SK-N-MC (cell line): ENCODE measurements at regions not wholly inside any gene's neighbourhood (a gene's known extent, or its start where the extent isn't known, plus 50 kb on each side); places are given as distances from the start of the nearest gene placed in this dataset.

ENCODE experiments used
- DNase-seq: peaks from one replicate; pipeline ENCODE4 v3.0.0-alpha.2; 2011; ENCODE audit warnings: low read depth, low spot score
- H3K27ac ChIP-seq: fragments of 200-600 bp; sonication (generic); 2 replicates; pipeline ENCODE4 v1.5.1; 2016; ENCODE audit warnings: mixed run types
- H3K36me3 ChIP-seq: fragments of 200-600 bp; sonication (generic); 2 replicates; pipeline ENCODE4 v1.6.1; 2017; ENCODE audit warnings: antibody characterized with exemption, low read length, mixed read lengths; ENCODE audit not compliant: insufficient read depth
- H3K4me3 ChIP-seq: fragments of 200-600 bp; sonication (generic); 2 replicates; pipeline ENCODE4 v1.5.1; 2016
- H3K9ac ChIP-seq: fragments of 200-600 bp; sonication (generic); 2 replicates; pipeline ENCODE4 v1.8.0; 2017; ENCODE audit warnings: mixed run types, mixed read lengths; ENCODE audit not compliant: insufficient read length
- H3K9me3 ChIP-seq: fragments of 200-600 bp; sonication (generic); 2 replicates; pipeline ENCODE4 v1.6.1; 2017; ENCODE audit warnings: low read depth, mild to moderate bottlenecking, antibody characterized with exemption, low read length, moderate library complexity, mixed read lengths
- EZH2 ChIP-seq: fragments of 200-600 bp; sonication (generic); IDR thresholded peaks from one replicate; pipeline ENCODE4 v1.6.1; 2017; ENCODE audit warnings: antibody characterized with exemption
- FOXP2 ChIP-seq: optimal IDR thresholded peaks from 2 replicates; pipeline ENCODE3; 2011; ENCODE audit warnings: mild to moderate bottlenecking, moderate library complexity; ENCODE audit not compliant: insufficient read depth; ENCODE audit errors: extremely low read length, control extremely low read depth
- POLR2AphosphoS5 ChIP-seq: IDR thresholded peaks from 2 replicates; pipeline ENCODE4 v1.6.1; 2012; ENCODE audit warnings: mild to moderate bottlenecking, low read depth, low read length, borderline replicate concordance

DNA sequence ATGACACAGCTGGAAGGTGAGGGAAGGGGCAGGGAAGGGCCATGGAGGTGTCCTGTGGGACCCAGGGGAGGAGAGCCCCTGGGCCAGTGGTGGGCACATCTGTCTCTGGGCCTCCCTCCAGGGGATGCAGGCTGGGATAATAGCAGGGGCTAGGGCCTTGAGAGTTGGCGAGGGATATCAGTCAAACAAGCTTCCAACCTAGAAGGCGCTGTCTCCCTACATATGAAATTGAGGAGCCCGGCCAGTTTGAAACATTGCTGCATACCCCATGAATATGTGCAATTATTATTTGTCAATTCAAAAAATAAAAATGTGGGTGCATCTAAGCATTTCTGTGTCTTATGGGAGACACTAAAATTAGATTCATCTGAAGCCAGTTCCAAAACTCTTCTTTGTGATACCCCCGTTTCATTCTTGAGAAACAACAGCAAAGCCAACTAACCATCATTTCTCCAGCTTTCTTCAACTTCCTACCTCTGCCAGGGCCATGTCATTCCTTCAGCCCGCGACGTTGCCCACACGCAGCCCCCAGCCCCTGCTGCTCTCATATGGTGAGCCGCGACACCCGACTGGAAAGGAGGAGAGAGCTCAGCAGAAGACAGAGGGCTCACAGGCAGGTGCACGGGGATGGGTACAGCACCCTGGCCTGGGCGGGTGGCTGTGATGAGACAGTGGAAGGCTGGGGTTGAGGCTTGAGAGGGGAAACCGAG lies 418.7 kb downstream of the GLRX3 start:
- TF ChIP-seq FOXP2 (no peak), POLR2AphosphoS5 (no peak), EZH2 (no peak)
- no peak for DNase-seq
- H3K36me3 ChIP-seq = no peaks in the 10 kb centered on the region
- H3K9me3 ChIP-seq = no peaks in the 10 kb centered on the region
- H3K27ac ChIP-seq = no peak overlapping the region
- H3K9ac ChIP-seq = no peak overlapping the region
- no peak overlapping the region for H3K4me3 ChIP-seq

DNA sequence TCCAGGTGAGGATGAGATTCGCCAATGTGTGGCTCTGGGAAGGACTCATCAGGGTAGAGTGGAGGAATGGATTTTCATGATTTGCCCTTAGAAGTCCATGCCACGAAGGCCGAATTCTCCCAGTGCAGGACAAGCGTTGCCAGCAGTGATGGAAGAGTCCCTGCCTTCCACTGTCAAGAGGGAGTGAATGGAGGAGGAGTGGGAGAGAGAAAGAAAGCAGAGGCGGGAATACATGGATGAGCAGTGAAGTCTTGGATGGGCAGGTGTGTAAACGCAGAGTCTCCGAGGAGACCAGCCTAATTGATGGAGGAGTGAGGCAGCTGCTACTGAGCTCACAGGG lies 419.2 kb downstream of the GLRX3 start:
- no peak overlapping the region for H3K4me3 ChIP-seq
- no peak for DNase-seq
- H3K36me3 ChIP-seq = no peaks in the 10 kb centered on the region
- H3K9ac ChIP-seq = no peak overlapping the region
- H3K27ac ChIP-seq = no peak overlapping the region
- TF ChIP-seq EZH2 (no peak), POLR2AphosphoS5 (no peak), FOXP2 (no peak)
- H3K9me3 ChIP-seq = no peaks in the 10 kb centered on the region

DNA sequence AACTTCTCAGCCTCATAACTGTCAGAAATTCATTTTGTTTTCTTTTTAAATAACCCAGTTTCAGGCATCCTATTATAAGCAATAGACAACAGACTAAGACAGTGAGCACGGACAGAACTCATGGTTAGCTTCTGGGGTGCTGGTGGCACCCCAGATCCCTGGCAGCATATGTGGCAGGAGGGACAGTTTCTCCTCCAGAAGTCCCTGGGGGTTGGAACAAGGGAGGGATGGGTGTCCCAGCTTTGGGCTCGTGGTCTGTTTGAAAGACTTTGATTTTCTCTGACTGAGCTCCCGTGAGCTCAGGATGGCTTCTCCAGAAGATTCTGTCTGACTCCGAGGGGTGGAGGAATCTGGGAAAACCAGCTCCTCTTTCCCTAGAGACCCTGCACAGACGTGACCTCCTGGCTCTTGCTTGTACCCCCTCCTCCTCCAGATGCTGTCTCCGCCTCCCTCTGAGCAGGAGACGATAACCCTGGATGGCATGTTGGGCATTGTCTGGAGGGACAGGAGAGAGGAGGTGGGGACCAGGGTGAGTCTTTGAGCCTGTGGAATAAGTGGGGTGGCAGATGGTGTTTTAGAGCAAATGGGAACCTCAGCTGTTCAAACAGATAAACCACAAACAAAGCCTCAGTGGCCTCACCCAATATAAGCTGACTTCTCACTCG lies 421.1 kb downstream of the GLRX3 start:
- H3K9ac ChIP-seq = no peak overlapping the region
- TF ChIP-seq FOXP2 (no peak), EZH2 (no peak), POLR2AphosphoS5 (no peak)
- DNase-seq = no peak

DNA sequence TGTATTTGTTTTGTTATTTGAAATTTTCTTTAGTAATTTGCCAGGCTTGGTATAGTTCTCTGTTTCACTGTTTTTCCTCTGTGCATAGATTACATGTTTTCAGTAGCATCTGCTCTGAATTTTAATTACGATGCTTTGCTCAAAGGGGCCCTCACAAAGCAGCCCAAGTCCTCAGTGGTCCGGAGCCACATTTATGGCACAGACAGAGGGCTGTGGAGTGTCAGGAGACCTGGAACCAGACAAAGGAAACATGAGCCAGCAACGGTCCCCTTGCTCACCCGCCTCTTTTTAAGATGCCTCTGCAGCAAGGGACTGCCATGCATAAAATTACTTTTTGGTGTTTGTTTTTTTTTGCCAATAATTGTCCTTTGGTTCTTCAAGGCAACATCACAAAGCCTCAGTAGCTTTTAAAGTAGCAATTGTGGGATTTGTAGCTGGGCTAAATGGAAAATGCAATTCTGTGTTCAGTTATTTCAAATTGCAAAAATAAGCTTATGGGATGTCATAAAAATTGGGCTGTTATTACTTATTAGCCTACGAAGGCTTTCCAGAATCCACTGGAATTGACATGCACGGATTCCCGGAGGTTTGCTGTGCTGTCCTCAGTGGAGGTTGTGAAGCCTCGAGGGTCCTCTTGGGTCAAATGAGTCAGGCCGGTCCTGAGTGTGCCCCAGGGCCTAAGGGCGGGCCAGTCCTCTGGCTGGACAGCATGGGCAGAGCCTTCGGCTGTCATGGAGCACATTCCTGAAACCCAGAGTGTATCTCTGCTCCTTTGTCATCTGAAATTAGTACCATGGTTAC lies 422.8 kb downstream of the GLRX3 start:
- DNase-seq = no peak
- Histone ChIP-seq H3K36me3 (no peaks in the 10 kb centered on the region), H3K4me3 (no peak overlapping the region), H3K9ac (no peak overlapping the region), H3K27ac (no peak overlapping the region), H3K9me3 (no peaks in the 10 kb centered on the region)
- no peak for TF ChIP-seq FOXP2
- TF ChIP-seq EZH2 = no peak
- TF ChIP-seq POLR2AphosphoS5 = no peak

More for the DNA sequence above, 421.1 kb downstream of the GLRX3 start:
- H3K27ac ChIP-seq = no peak overlapping the region
- H3K36me3 ChIP-seq = no peaks in the 10 kb centered on the region
- no peak overlapping the region for H3K4me3 ChIP-seq
- no peaks in the 10 kb centered on the region for H3K9me3 ChIP-seq

DNA sequence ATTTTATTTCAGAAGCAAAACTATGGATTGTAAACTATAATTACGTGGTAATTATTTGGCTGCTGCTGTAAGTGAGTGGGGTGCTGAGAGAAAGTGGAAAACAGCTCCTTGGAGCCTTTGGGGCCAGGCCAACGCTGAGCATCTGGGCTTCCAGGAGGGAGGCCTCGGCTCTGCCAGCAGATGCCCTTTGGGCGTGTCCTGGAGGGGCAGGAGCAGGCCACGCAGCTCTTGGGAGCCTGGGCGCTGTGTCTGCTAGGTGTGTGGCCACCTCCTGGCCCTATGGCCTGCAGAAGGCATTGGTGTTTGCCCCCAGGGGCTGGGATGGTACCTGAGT lies 423.3 kb downstream of the GLRX3 start:
- no peak for TF ChIP-seq EZH2
- TF ChIP-seq POLR2AphosphoS5 = no peak
- no peak for TF ChIP-seq FOXP2
- H3K36me3 ChIP-seq = no peaks in the 10 kb centered on the region
- no peaks in the 10 kb centered on the region for H3K9me3 ChIP-seq
- no peak overlapping the region for H3K9ac ChIP-seq
- H3K4me3 ChIP-seq = no peak overlapping the region
- H3K27ac ChIP-seq = no peak overlapping the region
- no peak for DNase-seq

DNA sequence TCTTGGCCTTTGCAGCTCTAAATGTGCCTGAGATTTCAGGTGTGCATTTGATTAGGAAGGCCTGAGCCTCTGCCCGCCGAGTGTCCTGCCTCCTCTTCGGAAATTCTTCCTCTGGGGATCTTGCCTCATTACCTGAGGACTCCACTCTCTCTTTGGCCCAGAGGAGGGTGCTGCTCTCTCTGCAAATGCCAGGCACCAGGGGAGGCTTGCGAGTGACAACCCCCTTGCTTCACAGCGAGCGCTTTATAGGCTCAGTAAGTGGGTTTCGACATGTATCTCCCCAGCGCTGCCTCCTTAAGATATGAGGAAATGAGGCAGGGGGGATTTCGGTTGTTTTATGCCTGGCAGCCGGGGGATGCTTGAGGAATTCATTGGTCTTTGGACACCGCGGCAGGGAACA lies 423.9 kb downstream of the GLRX3 start:
- no peak overlapping the region for H3K4me3 ChIP-seq
- H3K9me3 ChIP-seq = no peaks in the 10 kb centered on the region
- TF ChIP-seq EZH2 (no peak), FOXP2 (no peak), POLR2AphosphoS5 (no peak)
- no peak overlapping the region for H3K27ac ChIP-seq
- no peak overlapping the region for H3K9ac ChIP-seq
- DNase-seq = no peak
- H3K36me3 ChIP-seq = no peaks in the 10 kb centered on the region

DNA sequence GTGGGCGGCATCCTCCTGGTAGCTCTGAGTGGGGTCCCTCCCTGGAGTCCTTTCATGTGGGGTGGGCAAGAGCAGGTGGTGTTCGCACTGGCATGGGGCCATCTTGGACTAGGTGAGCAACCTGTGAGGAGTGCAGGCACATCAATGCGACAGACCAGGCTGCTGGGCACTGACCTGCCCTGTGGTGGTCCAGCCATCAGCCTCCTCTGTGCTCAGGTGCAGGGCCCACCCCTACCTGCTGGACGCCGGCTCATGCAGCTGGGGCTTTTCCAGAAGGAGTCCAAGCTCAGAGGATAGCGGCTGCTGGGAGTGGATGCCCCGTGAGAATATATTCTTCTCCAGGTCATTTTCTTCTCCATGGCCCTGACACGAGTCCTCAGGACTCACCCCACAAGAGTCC lies 424.4 kb downstream of the GLRX3 start:
- H3K9me3 ChIP-seq = no peaks in the 10 kb centered on the region
- no peak overlapping the region for H3K9ac ChIP-seq
- no peaks in the 10 kb centered on the region for H3K36me3 ChIP-seq
- no peak overlapping the region for H3K4me3 ChIP-seq
- DNase-seq = no peak
- TF ChIP-seq EZH2 = no peak
- TF ChIP-seq POLR2AphosphoS5 = no peak
- TF ChIP-seq FOXP2 = no peak
- no peak overlapping the region for H3K27ac ChIP-seq

DNA sequence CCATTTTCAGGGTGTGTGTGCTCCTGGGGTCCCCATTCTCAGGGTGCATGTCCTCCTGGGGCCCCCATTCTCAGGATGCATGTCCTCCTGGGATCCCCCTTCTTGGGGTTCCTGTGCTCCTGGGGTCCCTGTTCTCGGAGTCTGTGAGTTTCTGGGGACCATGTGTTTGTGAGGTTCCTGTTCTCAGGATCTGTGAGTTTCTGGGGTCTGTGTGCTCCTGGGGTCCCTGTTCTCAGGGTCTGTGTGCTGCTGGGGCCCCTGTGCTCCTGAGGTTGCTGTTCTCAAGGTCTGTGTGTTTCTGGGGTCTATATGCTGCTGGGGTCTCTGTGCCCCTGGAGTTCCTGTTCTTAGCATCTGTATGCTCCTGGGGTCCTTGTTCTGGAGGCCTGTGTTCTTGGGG lies 425.5 kb downstream of the GLRX3 start:
- Histone ChIP-seq H3K9me3 (no peaks in the 10 kb centered on the region), H3K36me3 (no peaks in the 10 kb centered on the region), H3K4me3 (no peak overlapping the region), H3K27ac (no peak overlapping the region), H3K9ac (no peak overlapping the region)
- TF ChIP-seq FOXP2 (no peak), EZH2 (no peak)
- no peak for DNase-seq
